Pancreas (tissue), 10 donors: ENCODE measurements at regions not wholly inside any gene's neighbourhood (a gene's known extent, or its start where the extent isn't known, plus 50 kb on each side); places are given as distances from the start of the nearest gene placed in this dataset.
A peak's percentile ranks its signal among the peaks of the same experiment; 100 is the strongest.

Experiments
- ATAC-seq, 4 donors: fragments of 200-7000 bp; cut with Tn5 transposase; one replicate each; pipeline versions ENCODE4 v1.8.0 to v1.9.1; 2020; ENCODE audit warnings: mild to moderate bottlenecking in 4 of 4, moderate library complexity in 4 of 4
- DNase-seq, 6 donors: peaks; one replicate each; pipeline ENCODE4 v3.0.0-alpha.2; 2020
- FAIRE-seq: peaks from 2 replicates; lab custom pipeline; 2012; peaks lifted over from hg19 to GRCh38; lab: Jason Lieb, UNC
- H3K27ac ChIP-seq, 4 donors: fragments of 200-600 bp; sonication (generic); 1 replicate in 3 of 4; 2 replicates in 1 of 4; pipeline versions ENCODE4 v1.5.0 to v1.8.0; 2020
- H3K27me3 ChIP-seq, 4 donors: fragments of 200-600 bp; one replicate each; pipeline ENCODE4 v1.8.0; 2021
- H3K36me3 ChIP-seq, 3 donors: fragments of 200-600 bp; sonication (generic) in 1 of 3; one replicate each; pipeline versions ENCODE4 v1.5.0 to v1.8.0; 2020 to 2021
- H3K4me1 ChIP-seq, 3 donors: fragments of 200-600 bp; one replicate each; pipeline ENCODE4 v1.8.0; 2021
- H3K4me3 ChIP-seq, 4 donors: fragments of 200-600 bp; sonication (generic) in 2 of 4; one replicate each; pipeline versions ENCODE4 v1.5.0 to v1.8.0; 2020 to 2021
- H3K9me3 ChIP-seq, 4 donors: fragments of 200-600 bp; one replicate each; pipeline ENCODE4 v1.8.0; 2021
- CTCF ChIP-seq, 4 donors: fragments of 200-600 bp; sonication (generic) in 3 of 4; IDR thresholded peaks; one replicate each; pipeline versions ENCODE4 v1.5.0 to v1.8.0; 2021; ENCODE audit warnings: antibody characterized with exemption in 4 of 4
- WGBS, 2 donors: extraction: QIAGEN DNeasy Blood & Tissue Kit; methylation state at CpG; one replicate each; pipeline ENCODE4 v1.1.7; 2013; 5-methylcytosine and 5-hydroxymethylcytosine counted together
- intact Hi-C, 3 donors: fragments of 100-400 bp; cut with DNase I; formaldehyde crosslinking; loops; one replicate each; pipeline versions ENCODE4 v1.11.1 to v1.14.2; 2022
- donor health status: healthy with polysubstance abuse.
- donor health status: DM: no; HTN: no; CAD: no; lungs with moderate emphysema.
- donor health status: DM: no; HTN: no; CAD: no.
- donor health status: control.
- donor health status: control.
- donor health status: Bipolar disorder and iron deficiency.
- donor health status: DM: yes; HTN: yes; CAD: no.
- donor health status: DM: no; HTN: no; CAD: no.
- donor health status: DM: no; HTN: no; CAD: no.
- donor health status: DM: yes; HTN: yes; CAD: no.

GRCh38 chr15:62983956-62984355 is 58.6 kb upstream of the TPM1 start:
- DNase-seq (no peak), ATAC-seq (no peak), FAIRE-seq (no peak)
- H3K4me3 ChIP-seq, result no peak overlapping the region
- no peaks in the 10 kb centered on the region for H3K4me1 ChIP-seq
- H3K27me3 ChIP-seq, result no peaks in the 10 kb centered on the region
- H3K9me3 ChIP-seq, result no peaks in the 10 kb centered on the region
- H3K27ac ChIP-seq, result no peak overlapping the region
- no peak for TF ChIP-seq CTCF (IDR thresholded peaks at IDR 0.05)
- intact Hi-C loops, result no loop called here
- H3K36me3 ChIP-seq, result no peaks in the 10 kb centered on the region
- WGBS, 2 donors, result 92 to 97% methylated on average over 8 of the region's 8 CpGs

- no peak overlapping the region for H3K27ac ChIP-seq
- no peak for ATAC-seq
- TF ChIP-seq CTCF (IDR thresholded peaks at IDR 0.05), result no peak
- no peaks in the 10 kb centered on the region for H3K9me3 ChIP-seq
- H3K27me3 ChIP-seq, result no peaks in the 10 kb centered on the region
- intact Hi-C loops, result no loop called here
- 83 to 85% methylated on average over 6 of the region's 6 CpGs for WGBS, 2 donors
- no peak for DNase-seq
- no peaks in the 10 kb centered on the region for H3K36me3 ChIP-seq
- no peak for FAIRE-seq
- no peaks in the 10 kb centered on the region for H3K4me1 ChIP-seq
- no peak overlapping the region for H3K4me3 ChIP-seq
Measured at GRCh38 chr15:62985768-62986167, 56.8 kb upstream of the TPM1 start.

DNA sequence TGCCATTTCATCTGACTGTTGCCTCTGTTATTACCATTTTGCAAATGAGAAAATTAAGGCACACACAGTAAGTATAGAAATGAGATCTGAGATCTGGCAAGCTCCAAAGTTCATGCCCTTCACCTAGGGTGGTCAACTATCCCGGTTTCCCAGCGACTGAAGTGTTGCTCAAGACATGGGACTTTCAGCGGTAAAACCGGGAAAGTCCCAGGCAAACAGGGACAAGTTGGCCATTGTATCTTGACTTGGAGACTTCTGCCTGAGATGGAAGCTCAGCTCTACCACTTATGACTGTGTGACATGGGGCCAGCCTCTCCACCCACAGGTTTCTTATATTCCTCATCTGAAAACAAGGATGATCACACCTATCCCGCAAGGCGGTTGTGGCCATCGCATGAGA is 55.6 kb upstream of the TPM1 start:
- DNase-seq, result no peak
- Histone ChIP-seq H3K4me3 (no peak overlapping the region), H3K9me3 (no peaks in the 10 kb centered on the region), H3K4me1 (no peaks in the 10 kb centered on the region), H3K27me3 (no peaks in the 10 kb centered on the region), H3K27ac (no peak overlapping the region), H3K36me3 (no peaks in the 10 kb centered on the region)
- intact Hi-C loops, result no loop called here
- ATAC-seq, result peak in 1 of 4 donors; percentile 29
- no peak for FAIRE-seq
- 85 to 87% methylated on average over 7 of the region's 7 CpGs for WGBS, 2 donors
- TF ChIP-seq CTCF (IDR thresholded peaks at IDR 0.05), result no peak

- intact Hi-C loops, result no loop called here
- no peak overlapping the region for H3K4me3 ChIP-seq
- no peaks in the 10 kb centered on the region for H3K9me3 ChIP-seq
- DNase-seq (no peak), ATAC-seq (no peak), FAIRE-seq (no peak)
- no peaks in the 10 kb centered on the region for H3K27me3 ChIP-seq
- 95 to 96% methylated on average over 7 of the region's 7 CpGs for WGBS, 2 donors
- no peak for TF ChIP-seq CTCF (IDR thresholded peaks at IDR 0.05)
- H3K27ac ChIP-seq, result no peak overlapping the region
- H3K4me1 ChIP-seq, result no peaks in the 10 kb centered on the region
- no peaks in the 10 kb centered on the region for H3K36me3 ChIP-seq
Measured at GRCh38 chr15:62988701-62989100, 53.8 kb upstream of the TPM1 start.

DNA sequence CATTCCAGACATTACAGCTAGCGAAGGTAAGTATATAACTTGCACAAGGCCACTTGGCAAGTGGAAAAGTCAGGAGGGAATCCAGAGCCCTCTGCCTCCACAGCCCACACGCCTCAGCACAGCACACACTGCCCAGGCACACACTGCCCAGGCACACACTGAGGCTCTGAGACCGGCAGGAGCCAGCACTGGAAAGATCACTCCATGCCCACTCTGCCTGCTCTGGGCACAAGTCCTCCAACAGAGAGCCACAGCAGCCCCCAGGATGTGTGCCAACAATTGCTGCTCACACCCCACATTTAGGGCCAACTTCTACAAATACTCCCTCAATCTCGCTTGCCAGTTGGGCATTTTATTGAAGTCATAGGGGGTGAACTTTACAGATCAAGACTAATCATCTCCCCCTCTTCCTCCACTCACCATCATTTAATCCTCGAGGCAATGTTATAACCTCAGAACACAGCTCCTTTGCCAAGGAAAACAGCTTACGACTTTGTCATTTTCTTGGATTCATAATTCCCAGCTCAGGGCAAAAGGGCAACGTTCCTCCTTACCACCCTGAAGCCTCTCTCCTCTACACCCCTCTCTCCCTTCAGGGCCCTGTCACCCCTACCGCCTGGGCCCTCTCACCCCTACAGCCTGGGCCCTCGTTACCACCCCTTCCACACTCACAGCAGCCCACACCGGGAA is 53.0 kb upstream of the TPM1 start:
- intact Hi-C loops, result no loop called here
- Histone ChIP-seq H3K4me1 (no peaks in the 10 kb centered on the region), H3K4me3 (no peak overlapping the region), H3K27me3 (no peaks in the 10 kb centered on the region), H3K27ac (no peak overlapping the region), H3K9me3 (no peaks in the 10 kb centered on the region), H3K36me3 (no peaks in the 10 kb centered on the region)
- no peak for FAIRE-seq
- no peak for DNase-seq
- peak in 1 of 4 donors; percentile 47 for ATAC-seq
- TF ChIP-seq CTCF (IDR thresholded peaks at IDR 0.05), result no peak
- 53 to 63% methylated on average over 10 of the region's 10 CpGs for WGBS, 2 donors
